Upper lobe of left lung (tissue), 4 donors: ENCODE measurements at regions not wholly inside any gene's neighbourhood (a gene's known extent, or its start where the extent isn't known, plus 50 kb on each side); places are given as distances from the start of the nearest gene placed in this dataset.

Experiments used
- CTCF ChIP-seq, 6 experiments: fragments of 450-650 bp in 4 of 6; fragments of 200-600 bp in 2 of 6; sonication (generic) in 2 of 6; IDR thresholded peaks; one replicate each; pipeline ENCODE4 v1.5.1; 2016 to 2019; ENCODE audit warnings: antibody characterized with exemption in 6 of 6
- POLR2AphosphoS5 ChIP-seq, 2 donors: sonication (generic); formaldehyde crosslinking; IDR thresholded peaks; one replicate each; pipeline ENCODE4 v1.5.1; 2017; ENCODE audit warnings: antibody characterized with exemption in 2 of 2

DNA sequence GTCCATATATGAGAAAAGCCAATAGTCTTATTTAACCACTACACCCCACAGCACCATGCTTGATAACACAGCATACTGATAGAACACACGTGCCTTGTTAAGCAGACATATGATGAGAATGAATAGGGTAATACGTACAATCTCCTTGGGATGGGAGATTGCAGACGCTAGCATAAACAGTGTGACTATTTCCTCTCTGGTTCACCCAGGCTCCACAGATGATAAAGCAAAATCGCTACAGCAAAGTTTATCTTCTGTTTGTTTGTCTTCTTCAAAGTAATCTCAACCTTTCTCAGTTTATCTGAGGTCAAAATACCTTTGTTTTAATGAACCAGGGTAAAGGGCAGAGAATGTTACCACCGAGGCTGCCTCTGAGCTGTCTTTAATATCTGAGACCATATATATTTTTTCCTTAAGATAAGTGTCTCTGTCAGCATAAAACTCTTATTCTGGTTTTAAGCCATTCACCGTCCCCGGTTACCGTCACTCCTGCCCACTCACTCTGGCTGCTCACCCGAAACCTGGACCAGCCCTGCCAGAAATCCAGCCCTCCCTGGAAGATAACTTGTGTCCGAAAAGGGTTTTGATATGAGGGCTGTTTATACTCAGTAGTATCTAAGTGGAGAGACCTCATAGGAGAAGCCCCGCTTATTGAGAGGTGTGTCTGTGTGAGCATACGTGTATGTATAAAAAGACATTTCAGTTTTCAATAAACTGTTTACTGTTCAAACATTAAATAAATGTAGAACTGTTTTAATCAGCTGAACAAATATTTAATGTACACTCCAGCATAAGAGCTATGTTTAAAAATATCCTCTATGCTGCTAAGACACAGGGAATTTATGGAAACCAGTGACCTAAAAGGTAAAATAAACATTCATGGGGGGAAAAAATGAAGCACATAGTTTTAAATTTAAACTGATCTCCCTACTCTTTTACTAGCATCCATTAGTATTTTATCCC lies 465.4 kb downstream of the RASEF start:
- TF ChIP-seq CTCF (IDR thresholded peaks at IDR 0.05) (no peak), POLR2AphosphoS5 (IDR thresholded peaks at IDR 0.05) (no peak)
